Gastrocnemius medialis (tissue), 4 donors: ENCODE measurements at regions not wholly inside any gene's neighbourhood (a gene's known extent, or its start where the extent isn't known, plus 50 kb on each side); places are given as distances from the start of the nearest gene placed in this dataset.

Experiments used
- ATAC-seq, 2 donors: fragments of 150-250 bp; one replicate each; pipeline ENCODE4 v1.9.1; 2016
- DNase-seq, 2 donors: peaks; one replicate each; pipeline ENCODE4 v3.0.0-alpha.2; 2019
- H3K27ac ChIP-seq, 4 donors: fragments of 200-600 bp; sonication (generic); 1 replicate in 1 of 4; 2 replicates in 3 of 4; pipeline ENCODE4 v1.5.1; 2016 to 2018; ENCODE audit warnings: mild to moderate bottlenecking in 2 of 4, moderate library complexity in 1 of 4
- H3K27me3 ChIP-seq, 3 donors: fragments of 200-600 bp; sonication (generic) in 2 of 3; 1 replicate in 1 of 3; 2 replicates in 2 of 3; pipeline versions ENCODE4 v1.5.1 to v1.6.0; 2016 to 2019; ENCODE audit warnings: mild to moderate bottlenecking in 1 of 3, moderate library complexity in 1 of 3
- H3K36me3 ChIP-seq, 2 donors: fragments of 200-600 bp; sonication (generic) in 1 of 2; one replicate each; pipeline ENCODE4 v1.5.1; 2017 to 2018
- H3K4me1 ChIP-seq, 2 donors: fragments of 200-600 bp; sonication (generic) in 1 of 2; one replicate each; pipeline ENCODE4 v1.5.1; 2016 to 2017; ENCODE audit warnings: mild to moderate bottlenecking in 2 of 2
- H3K4me3 ChIP-seq, 4 donors: fragments of 200-600 bp; sonication (generic) in 3 of 4; 1 replicate in 1 of 4; 2 replicates in 3 of 4; pipeline ENCODE4 v1.5.1; 2016 to 2019; ENCODE audit warnings: mild to moderate bottlenecking in 2 of 4
- H3K9me3 ChIP-seq, 3 donors: fragments of 200-600 bp; sonication (generic) in 2 of 3; 1 replicate in 1 of 3; 2 replicates in 2 of 3; pipeline ENCODE4 v1.5.1; 2016 to 2019
- CTCF ChIP-seq, 5 experiments: fragments of 450-650 bp in 3 of 5; fragments of 200-600 bp in 2 of 5; sonication (generic) in 2 of 5; IDR thresholded peaks in 4 of 5; conservative IDR thresholded peaks in 1 of 5; 1 replicate in 4 of 5; 2 replicates in 1 of 5; pipeline ENCODE4 v1.5.1; 2016 to 2019; ENCODE audit warnings: antibody characterized with exemption in 5 of 5, mild to moderate bottlenecking in 3 of 5, moderate library complexity in 3 of 5
- POLR2A ChIP-seq, 2 donors: fragments of 450-650 bp; IDR thresholded peaks; one replicate each; pipeline ENCODE4 v1.6.1; 2017; ENCODE audit warnings: antibody characterized with exemption in 2 of 2, mild to moderate bottlenecking in 2 of 2, moderate library complexity in 2 of 2
- in situ Hi-C, 4 donors: fragments of 200-750 bp; cut with MboI; loops; one replicate each; pipeline versions ENCODE4 v1.15.0 to v1.8.0; 2017; ENCODE audit warnings: low sequenced_read_pairs in 4 of 4
- intact Hi-C: fragments of 100-400 bp; cut with DNase I; formaldehyde crosslinking; loops from one replicate; pipeline ENCODE4 v1.15.1; 2023; ENCODE audit warnings: low total_unique reads

DNA sequence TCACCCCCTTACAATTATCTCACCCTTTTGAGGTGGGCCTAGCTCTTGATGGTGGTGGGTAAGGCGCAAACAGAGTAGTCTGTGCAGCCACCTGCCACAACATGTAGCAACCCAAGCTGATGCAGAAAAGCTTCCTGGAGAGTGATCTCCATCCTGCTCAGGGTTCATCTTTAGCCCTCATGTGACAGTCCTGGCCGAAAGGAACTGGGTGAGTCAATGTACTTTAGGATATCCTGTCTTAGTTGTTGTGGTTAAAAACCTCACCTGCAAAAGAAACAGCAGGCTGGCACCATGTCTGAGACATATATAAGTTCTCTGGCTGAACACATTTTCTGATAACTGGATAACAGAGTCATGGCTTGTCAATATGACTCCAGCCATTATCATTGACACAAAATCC is 183.5 kb upstream of the CPHXL start:
- H3K36me3 ChIP-seq, result no peaks in the 10 kb centered on the region
- intact Hi-C loops (no loop called here), in situ Hi-C loops (loop anchor here in 1 of 4 donors (25.0 kb wide), 1 partner anchor 97 kb away; no protein-coding TSS in a partner anchor)
- no peaks in the 10 kb centered on the region for H3K27me3 ChIP-seq
- ATAC-seq (no peak), DNase-seq (no peak)
- no peak for TF ChIP-seq POLR2A (IDR thresholded peaks at IDR 0.05)
- TF ChIP-seq CTCF (IDR thresholded peaks at IDR 0.05 in 4 of 5, conservative IDR thresholded peaks at IDR 0.05 in 1 of 5), result no peak
- H3K4me3 ChIP-seq, result no peak overlapping the region
- no peak overlapping the region for H3K27ac ChIP-seq
- no peaks in the 10 kb centered on the region for H3K9me3 ChIP-seq
- H3K4me1 ChIP-seq, result no peaks in the 10 kb centered on the region

GRCh38 chr16:75911896-75912295 is 185.6 kb upstream of the CPHXL start:
- in situ Hi-C loops, result loop anchor here in 1 of 4 donors (25.0 kb wide), 1 partner anchor 100 kb away; no protein-coding TSS in a partner anchor
- no peak overlapping the region for H3K27ac ChIP-seq
- TF ChIP-seq POLR2A (IDR thresholded peaks at IDR 0.05), result no peak
- no peak for TF ChIP-seq CTCF (IDR thresholded peaks at IDR 0.05 in 4 of 5, conservative IDR thresholded peaks at IDR 0.05 in 1 of 5)
- H3K4me3 ChIP-seq, result no peak overlapping the region
- intact Hi-C loops, result no loop called here
- H3K36me3 ChIP-seq, result no peaks in the 10 kb centered on the region
- H3K4me1 ChIP-seq, result no peaks in the 10 kb centered on the region
- no peaks in the 10 kb centered on the region for H3K27me3 ChIP-seq
- DNase-seq, result no peak
- no peaks in the 10 kb centered on the region for H3K9me3 ChIP-seq
- no peak for ATAC-seq

DNA sequence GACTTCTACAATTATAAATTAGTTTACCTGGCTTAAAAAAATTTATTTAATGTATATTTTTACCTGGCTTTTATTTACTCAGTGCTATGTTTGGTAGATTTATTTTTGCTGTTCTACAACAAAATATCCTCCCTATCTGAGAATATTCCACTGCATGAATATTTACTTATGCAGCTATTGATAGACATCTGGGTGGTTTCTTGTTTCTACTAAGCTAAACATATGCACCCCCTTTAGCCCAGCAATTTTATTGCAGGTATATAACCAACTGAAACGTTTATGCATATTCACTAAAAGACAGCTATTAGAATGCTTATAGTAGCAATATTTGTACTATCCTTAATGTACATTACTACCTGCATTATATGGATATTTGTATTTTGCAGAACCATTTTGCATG is 187.7 kb upstream of the CPHXL start:
- no peaks in the 10 kb centered on the region for H3K36me3 ChIP-seq
- H3K4me1 ChIP-seq, result no peaks in the 10 kb centered on the region
- TF ChIP-seq POLR2A (IDR thresholded peaks at IDR 0.05), result no peak
- no peak for TF ChIP-seq CTCF (IDR thresholded peaks at IDR 0.05 in 4 of 5, conservative IDR thresholded peaks at IDR 0.05 in 1 of 5)
- H3K9me3 ChIP-seq, result no peaks in the 10 kb centered on the region
- DNase-seq (no peak), ATAC-seq (no peak)
- in situ Hi-C loops (loop anchor here in 1 of 4 donors (25.0 kb wide), 1 partner anchor 102 kb away; no protein-coding TSS in a partner anchor), intact Hi-C loops (no loop called here)
- no peak overlapping the region for H3K27ac ChIP-seq
- no peaks in the 10 kb centered on the region for H3K27me3 ChIP-seq
- H3K4me3 ChIP-seq, result no peak overlapping the region

- DNase-seq (no peak), ATAC-seq (no peak)
- Histone ChIP-seq H3K9me3 (no peaks in the 10 kb centered on the region), H3K27me3 (no peaks in the 10 kb centered on the region), H3K4me3 (no peak overlapping the region), H3K27ac (no peak overlapping the region), H3K36me3 (no peaks in the 10 kb centered on the region), H3K4me1 (no peaks in the 10 kb centered on the region)
- in situ Hi-C loops, result loop anchor here in 1 of 4 donors (25.0 kb wide), 1 partner anchor 104 kb away; no protein-coding TSS in a partner anchor
- TF ChIP-seq POLR2A (IDR thresholded peaks at IDR 0.05) (no peak), CTCF (IDR thresholded peaks at IDR 0.05 in 4 of 5, conservative IDR thresholded peaks at IDR 0.05 in 1 of 5) (no peak)
- intact Hi-C loops, result no loop called here
Measured at GRCh38 chr16:75916451-75916850, 190.2 kb upstream of the CPHXL start.

DNA sequence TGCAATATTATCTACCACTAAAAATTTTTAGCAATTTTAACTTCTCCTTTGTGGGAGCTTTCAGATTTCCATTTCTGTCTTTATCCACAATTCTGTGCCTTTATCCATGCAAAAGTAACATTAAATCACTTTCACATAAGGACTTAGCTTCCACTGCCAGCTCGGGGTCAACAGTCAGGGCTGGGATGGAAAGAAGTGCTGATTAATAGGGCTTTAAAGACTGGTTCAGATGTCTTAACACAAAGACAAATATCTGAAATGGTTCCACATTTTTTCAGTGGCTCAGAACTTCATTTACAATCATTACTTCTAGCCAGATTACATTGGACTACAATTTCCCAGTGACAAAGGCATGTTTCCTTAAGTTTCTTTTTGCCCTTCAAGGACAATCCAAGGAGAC is 191.8 kb upstream of the CPHXL start:
- Histone ChIP-seq H3K4me3 (no peak overlapping the region), H3K9me3 (no peaks in the 10 kb centered on the region), H3K27me3 (no peaks in the 10 kb centered on the region), H3K27ac (no peak overlapping the region), H3K36me3 (no peaks in the 10 kb centered on the region), H3K4me1 (no peaks in the 10 kb centered on the region)
- ATAC-seq (no peak), DNase-seq (no peak)
- TF ChIP-seq POLR2A (IDR thresholded peaks at IDR 0.05) (no peak), CTCF (IDR thresholded peaks at IDR 0.05 in 4 of 5, conservative IDR thresholded peaks at IDR 0.05 in 1 of 5) (no peak)
- intact Hi-C loops (no loop called here), in situ Hi-C loops (loop anchor here in 1 of 4 donors (25.0 kb wide), 1 partner anchor 106 kb away; no protein-coding TSS in a partner anchor)
